GM19452 (cell line): ENCODE measurements at regions not wholly inside any gene's neighbourhood (a gene's known extent, or its start where the extent isn't known, plus 50 kb on each side); places are given as distances from the start of the nearest gene placed in this dataset.

Experiments used
- ATAC-seq: cut with Tn5 transposase; IDR thresholded peaks from one replicate; pipeline ENCODE4 v1.9.1; 2021; ENCODE audit not compliant: unreplicated experiment

- ATAC-seq = no peak
These were observed 243.3 kb downstream of the IL20RB start for GRCh38 chr3:137201066-137201465.

DNA sequence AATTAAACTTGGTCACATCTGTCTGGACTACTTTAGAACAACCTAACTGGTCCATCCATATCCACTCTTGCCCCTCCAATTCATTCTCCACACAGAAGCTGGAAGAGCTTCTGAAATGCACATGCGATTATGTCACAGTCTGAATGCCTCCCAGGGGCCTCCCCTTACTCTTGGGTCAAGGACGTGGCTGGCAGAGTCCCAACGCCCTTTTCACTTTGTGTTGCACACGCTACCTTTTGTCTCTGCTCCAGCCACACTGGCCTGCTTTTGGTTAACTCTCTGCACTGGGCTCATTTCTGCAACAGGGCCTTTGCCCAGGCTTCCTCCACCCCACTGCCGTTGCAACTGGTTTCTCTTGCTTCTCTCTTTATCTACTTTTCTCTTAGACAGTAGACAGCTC is 245.2 kb downstream of the IL20RB start:
- ATAC-seq = no peak

- ATAC-seq = no peak
These were observed 246.6 kb downstream of the IL20RB start for GRCh38 chr3:137204409-137204808.

DNA sequence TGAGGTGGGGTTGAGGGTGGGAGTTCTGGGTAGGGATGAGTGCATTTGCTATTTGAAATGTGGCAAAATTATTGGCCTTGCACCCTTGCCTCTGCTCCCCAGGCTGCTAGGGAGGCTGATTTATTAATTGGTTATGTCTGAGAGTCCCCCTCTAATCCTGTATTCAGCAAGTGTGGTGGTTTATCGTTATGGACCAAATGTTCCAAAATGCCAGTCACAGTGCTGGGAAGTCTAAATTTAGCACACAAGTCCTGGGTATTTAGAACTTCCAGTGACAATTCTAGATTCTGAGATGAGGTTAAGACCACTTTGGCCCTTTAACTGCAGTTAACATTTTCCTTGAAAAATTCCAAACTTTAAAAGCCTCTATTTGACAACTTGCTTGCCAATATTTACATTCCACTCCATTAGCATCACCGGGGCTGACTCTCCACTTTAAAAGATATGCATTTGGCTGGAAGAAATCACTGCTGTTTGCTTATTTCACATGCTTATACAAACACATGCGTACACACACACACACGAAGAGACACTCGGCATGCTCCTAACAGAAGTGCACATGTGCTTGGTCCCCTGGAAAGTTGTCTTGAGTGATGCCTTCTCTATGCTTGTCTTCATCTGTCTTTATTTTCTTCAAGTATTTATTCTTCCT is 247.7 kb downstream of the IL20RB start:
- ATAC-seq = no peak

GRCh38 chr3:137207616-137208015 is 249.8 kb downstream of the IL20RB start:
- no peak for ATAC-seq

DNA sequence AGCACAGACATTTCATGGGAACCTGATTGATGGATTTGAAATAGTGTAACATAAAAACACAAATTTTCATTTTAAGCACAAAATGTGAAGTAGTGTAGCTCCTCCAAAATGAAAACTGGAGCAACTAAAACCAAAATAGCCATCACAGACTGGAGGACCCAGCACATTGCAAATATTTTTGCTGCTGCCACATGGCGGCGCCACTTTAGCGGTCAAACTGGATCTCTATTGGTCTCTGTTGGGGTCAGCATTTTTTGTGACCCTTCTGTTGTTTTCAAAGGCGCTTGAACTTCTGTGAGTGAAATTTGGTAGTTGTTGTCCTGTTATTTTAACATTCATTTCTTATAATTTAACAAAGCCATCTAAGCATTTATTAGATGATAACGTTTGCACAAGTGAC is 259.9 kb downstream of the IL20RB start:
- no peak for ATAC-seq

DNA sequence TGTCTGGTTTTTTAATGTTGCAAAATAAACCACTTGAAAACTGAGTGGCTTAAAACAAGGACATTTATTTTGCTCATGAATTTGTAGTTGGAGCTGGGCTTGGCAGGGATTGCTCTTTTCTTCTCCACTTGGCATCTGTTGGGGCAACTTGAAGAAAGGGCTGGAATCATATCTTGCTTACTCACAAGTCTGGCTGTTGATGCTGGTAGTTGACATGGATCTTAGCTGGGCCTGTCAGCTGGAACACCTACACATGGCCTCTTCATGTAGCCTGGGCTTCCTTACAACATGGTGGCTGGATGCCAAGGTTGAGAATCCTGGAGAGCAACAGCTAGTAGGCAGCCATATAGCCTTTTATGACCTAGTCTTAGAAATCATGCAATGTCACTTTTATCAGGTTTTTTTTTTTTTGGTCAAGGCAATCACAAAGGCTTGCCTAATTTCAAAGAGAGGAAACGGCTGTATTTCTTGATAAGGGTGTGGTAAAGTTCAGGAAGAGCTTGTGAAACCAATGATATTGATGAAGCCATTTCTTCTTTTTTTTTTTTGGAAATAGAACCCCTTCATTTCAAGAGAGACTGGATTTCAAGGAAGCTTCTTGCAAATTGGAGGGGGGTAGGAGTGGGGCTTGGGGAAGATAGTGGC is 262.1 kb downstream of the IL20RB start:
- no peak for ATAC-seq

GRCh38 chr3:137222736-137223225 is 265.0 kb downstream of the IL20RB start:
- ATAC-seq = no peak

GRCh38 chr3:137224464-137224863 is 266.7 kb downstream of the IL20RB start:
- no peak for ATAC-seq

- ATAC-seq = no peak
These were observed 285.1 kb downstream of the IL20RB start for GRCh38 chr3:137242836-137243400.

DNA sequence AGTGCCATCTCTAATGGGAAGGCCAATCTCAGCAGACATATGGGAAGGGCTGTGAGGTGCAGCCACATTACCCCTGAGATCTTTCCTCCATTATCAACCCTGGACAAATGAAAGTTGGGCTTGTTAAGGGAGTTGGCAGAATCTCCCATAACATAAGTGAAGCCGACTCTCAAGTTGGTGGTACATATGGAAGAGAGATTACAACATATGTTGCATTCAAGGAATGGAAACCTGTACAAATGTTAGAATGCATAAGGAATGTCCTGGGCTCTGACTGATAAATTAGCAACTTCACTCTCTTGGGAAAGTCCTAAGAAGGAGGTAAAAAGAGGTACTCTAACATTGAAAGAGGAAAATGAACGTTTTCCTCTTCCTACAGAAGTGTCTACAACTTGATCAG is 288.7 kb downstream of the IL20RB start:
- no peak for ATAC-seq

DNA sequence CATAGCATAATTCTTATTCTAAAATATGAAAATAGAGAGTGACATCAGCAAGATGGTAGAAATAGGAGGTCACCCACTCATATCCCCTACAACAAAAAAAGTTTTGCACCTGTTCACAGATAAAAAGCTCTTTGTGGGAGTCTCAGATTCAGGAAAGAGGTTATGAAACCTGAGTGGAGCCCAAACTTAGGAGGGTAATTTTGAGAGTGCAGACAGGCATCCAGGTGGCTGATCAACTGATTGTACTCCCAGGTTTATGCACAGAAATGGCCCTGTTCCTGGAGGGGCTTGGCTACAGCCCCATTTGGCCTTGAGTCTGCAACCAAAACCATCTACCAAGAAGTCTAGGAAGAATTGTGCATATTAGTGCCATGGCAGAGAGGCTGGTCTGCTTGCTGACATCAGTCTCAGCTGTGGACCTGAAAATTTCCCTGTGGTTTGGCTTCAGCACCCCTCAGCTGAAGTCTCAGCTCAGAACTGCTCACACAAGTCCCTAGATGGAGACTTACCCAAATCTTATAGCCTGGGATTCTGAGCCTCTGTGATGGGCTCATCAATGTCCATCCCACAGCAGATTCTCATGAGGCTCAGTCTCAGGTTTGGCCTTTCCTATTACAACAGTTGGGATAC is 291.6 kb downstream of the IL20RB start:
- ATAC-seq = no peak

- ATAC-seq = no peak
These were observed 301.3 kb downstream of the IL20RB start for GRCh38 chr3:137259089-137259488.

DNA sequence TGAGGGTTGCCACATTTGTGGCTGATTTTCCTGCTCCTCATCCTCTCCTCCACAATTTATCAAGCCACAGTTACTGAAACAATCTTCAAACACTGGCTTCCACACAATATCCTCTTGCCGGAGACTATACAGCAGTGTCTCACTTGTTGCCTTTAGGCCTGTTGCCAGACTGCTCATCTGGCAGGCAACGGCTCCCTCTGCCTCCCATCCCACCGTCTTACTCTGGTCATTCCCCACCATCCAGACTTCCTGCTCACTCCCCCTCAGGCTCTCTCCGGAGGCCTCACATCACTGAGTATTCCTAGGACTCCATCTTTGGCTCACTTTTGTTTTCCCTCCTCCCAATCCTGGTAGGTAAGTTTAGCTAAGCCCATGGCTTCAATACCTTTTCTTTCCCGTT is 301.9 kb downstream of the IL20RB start:
- no peak for ATAC-seq

DNA sequence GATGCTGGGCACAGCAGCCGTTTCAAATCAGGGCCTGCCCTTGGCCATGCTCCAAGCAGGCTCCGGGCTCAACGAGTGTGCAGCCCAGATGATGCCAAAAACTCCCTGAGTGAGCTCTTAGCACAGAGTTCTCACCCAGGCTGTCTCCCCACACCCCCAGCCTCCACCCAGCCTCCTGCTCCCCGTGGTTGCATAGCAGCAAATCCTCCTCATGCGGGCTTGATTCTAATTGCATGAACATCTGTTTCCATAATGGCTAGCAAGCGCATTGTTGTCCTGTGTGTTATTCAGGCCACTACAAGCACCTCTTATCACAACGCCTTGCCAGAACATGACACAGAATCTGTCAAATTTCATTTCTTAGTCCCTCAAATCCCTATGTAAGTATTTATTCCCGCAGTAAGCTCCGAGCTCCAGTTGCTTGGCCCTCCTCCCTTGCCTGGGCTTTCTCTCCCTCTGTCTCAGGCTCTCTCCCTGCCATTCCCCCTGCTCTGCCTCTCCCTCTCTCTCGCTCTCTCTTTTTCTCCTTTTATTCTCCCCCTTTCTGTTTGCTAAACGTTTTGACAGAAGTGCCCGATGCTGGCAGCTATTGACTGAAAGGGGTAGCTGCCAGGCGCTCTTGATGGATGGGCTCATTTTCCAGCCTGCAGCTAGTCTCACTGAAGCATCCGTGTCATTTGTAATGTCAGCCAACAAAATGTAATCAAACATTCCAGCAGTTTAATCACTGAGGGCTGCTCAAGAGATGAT is 306.5 kb downstream of the IL20RB start:
- no peak for ATAC-seq

DNA sequence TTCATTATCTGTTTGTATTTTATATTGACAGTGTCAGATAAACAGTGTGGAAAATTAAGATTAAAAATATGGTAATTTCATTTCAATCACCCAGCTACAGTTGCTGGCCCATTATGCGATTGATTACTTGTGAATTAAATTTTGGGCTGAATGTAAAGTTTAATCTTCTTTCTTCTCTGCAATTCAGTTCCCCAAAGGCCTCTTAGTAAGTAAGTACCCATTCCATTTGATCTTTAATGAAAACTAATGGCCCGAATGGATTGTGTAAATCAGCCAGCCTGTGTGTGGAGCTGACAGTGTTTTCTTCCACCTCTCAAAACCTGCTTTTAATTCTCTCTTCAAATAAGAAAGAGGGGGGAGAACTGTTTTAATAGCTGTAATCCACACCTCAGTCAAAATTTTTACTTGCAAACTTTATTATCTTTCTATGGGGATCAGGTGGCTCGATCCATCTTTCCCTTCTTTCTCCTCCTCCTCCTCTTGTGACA is 307.1 kb downstream of the IL20RB start:
- no peak for ATAC-seq

DNA sequence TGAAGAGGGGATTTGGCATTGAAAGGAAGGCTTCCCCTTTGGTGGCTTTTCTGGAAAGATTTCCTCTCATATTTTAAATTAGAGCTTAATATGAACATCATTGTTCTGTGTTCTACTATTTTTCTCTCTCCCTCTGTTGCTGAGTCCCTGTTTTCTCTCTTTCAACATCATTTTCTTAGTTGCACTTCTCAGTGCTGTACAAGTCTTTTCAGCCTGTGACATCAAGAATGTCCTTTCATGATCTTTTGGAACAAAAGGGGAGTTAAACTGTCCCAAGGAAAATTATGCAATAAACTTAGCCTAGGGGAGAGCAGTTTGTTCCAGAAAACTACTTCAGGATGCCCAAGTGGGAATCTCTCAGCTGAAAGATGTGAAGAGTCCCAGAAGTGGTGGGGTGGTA is 325.1 kb downstream of the IL20RB start:
- no peak for ATAC-seq

- no peak for ATAC-seq
These were observed 328.1 kb downstream of the IL20RB start for GRCh38 chr3:137285924-137286323.

- no peak for ATAC-seq
These were observed 335.3 kb downstream of the IL20RB start for GRCh38 chr3:137293086-137293485.

- ATAC-seq = no peak
These were observed 336.4 kb downstream of the IL20RB start for GRCh38 chr3:137294139-137294538.

DNA sequence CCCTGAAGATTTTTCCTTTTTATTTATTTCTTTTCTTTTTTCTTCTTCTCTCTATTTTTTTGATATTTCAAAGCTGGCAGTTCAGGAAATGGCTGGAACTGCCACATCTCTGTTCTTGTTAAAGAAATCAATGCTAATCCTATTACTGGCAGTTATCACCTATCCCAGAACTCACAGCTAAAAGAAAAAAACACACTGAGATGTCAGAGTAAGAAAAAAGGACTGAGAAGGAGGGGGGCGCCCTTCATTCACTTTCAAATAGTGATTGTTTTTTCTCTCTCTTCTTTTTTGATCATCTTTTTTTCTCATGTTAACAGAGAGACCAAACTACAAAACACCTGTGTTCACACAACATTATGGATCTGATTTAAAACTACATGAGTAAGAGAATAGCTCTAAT is 337.1 kb downstream of the IL20RB start:
- ATAC-seq = no peak
